Right lung (tissue), 2 donors: ENCODE measurements at regions not wholly inside any gene's neighbourhood (a gene's known extent, or its start where the extent isn't known, plus 50 kb on each side); places are given as distances from the start of the nearest gene placed in this dataset.

Experiments
- DNase-seq, 2 donors: peaks; one replicate each; pipeline ENCODE4 v3.0.0-alpha.2; 2013

GRCh38 chr2:60603533-60604190 is 50.2 kb upstream of the BCL11A start:
- DNase-seq, result no peak

- DNase-seq, result no peak
Observed at GRCh38 chr2:60604486-60605064, 51.1 kb upstream of the BCL11A start.

- DNase-seq, result no peak
Observed at GRCh38 chr2:60605866-60606265, 52.4 kb upstream of the BCL11A start.

- no peak for DNase-seq
Observed at GRCh38 chr2:60608679-60609078, 55.2 kb upstream of the BCL11A start.

GRCh38 chr2:60612033-60612432 is 58.6 kb upstream of the BCL11A start:
- DNase-seq, result no peak

- no peak for DNase-seq
Observed at GRCh38 chr2:60614319-60614718, 60.9 kb upstream of the BCL11A start.

GRCh38 chr2:60621688-60622429 is 68.4 kb upstream of the BCL11A start:
- DNase-seq, result no peak

- DNase-seq, result no peak
Observed at GRCh38 chr2:60623040-60623439, 69.6 kb upstream of the BCL11A start.

GRCh38 chr2:60627412-60627811 is 74.0 kb upstream of the BCL11A start:
- DNase-seq, result no peak

GRCh38 chr2:60628026-60628425 is 74.6 kb upstream of the BCL11A start:
- no peak for DNase-seq

GRCh38 chr2:60628615-60629304 is 75.3 kb upstream of the BCL11A start:
- DNase-seq, result no peak

- no peak for DNase-seq
Observed at GRCh38 chr2:60629305-60629662, 75.8 kb upstream of the BCL11A start.

- DNase-seq, result no peak
Observed at GRCh38 chr2:60629801-60630385, 76.4 kb upstream of the BCL11A start.

- peak in 1 of 2 donors; percentile 3 for DNase-seq
Observed at GRCh38 chr2:60633615-60634014, 80.2 kb upstream of the BCL11A start.

- DNase-seq, result no peak
Observed at GRCh38 chr2:60634438-60634837, 81.0 kb upstream of the BCL11A start.

- peak in 1 of 2 donors; percentile 11 for DNase-seq
Observed at GRCh38 chr2:60641811-60642788, 88.6 kb upstream of the BCL11A start.

GRCh38 chr2:60643747-60644146 is 90.3 kb upstream of the BCL11A start:
- no peak for DNase-seq

- no peak for DNase-seq
Observed at GRCh38 chr2:60644951-60645350, 91.5 kb upstream of the BCL11A start.

- no peak for DNase-seq
Observed at GRCh38 chr2:60648191-60648590, 94.7 kb upstream of the BCL11A start.

- DNase-seq, result no peak
Observed at GRCh38 chr2:60649721-60650120, 96.3 kb upstream of the BCL11A start.

GRCh38 chr2:60652832-60653340 is 99.4 kb upstream of the BCL11A start:
- DNase-seq, result no peak
